SK-N-SH treated with all-trans-retinoic acid at 6 μM for 48 hours (cell line): ENCODE measurements at regions not wholly inside any gene's neighbourhood (a gene's known extent, or its start where the extent isn't known, plus 50 kb on each side); places are given as distances from the start of the nearest gene placed in this dataset.

ENCODE experiments used
- ARNTL ChIP-seq: fragments of 450-650 bp; formaldehyde crosslinking; IDR thresholded peaks from 2 replicates; pipeline ENCODE4 v1.5.0; 2020; ENCODE audit warnings: low read depth, mild to moderate bottlenecking, moderate library complexity, borderline replicate concordance
- CREB5 ChIP-seq: fragments of 250-450 bp; sonication (Bioruptor Pico); IDR thresholded peaks from 2 replicates; pipeline ENCODE4 v1.5.1; 2020; ENCODE audit warnings: low read depth, mild to moderate bottlenecking, moderate library complexity
- CSRNP3 ChIP-seq: fragments of 250-450 bp; sonication (Bioruptor Pico); IDR thresholded peaks from 2 replicates; pipeline ENCODE4 v1.5.1; 2021; ENCODE audit warnings: mild to moderate bottlenecking, moderate library complexity
- RARB ChIP-seq: fragments of 250-450 bp; sonication (Bioruptor Pico); IDR thresholded peaks from 2 replicates; pipeline ENCODE4 v1.8.0; 2021; ENCODE audit warnings: mild to moderate bottlenecking, moderate library complexity
- ZFP3 ChIP-seq: fragments of 250-450 bp; sonication (Bioruptor Pico); IDR thresholded peaks from 2 replicates; pipeline ENCODE4 v1.5.0; 2020; ENCODE audit warnings: mild to moderate bottlenecking, moderate library complexity
- ZFP30 ChIP-seq: fragments of 450-650 bp; formaldehyde crosslinking; IDR thresholded peaks from 2 replicates; pipeline ENCODE4 v1.5.0; 2022; ENCODE audit warnings: mild to moderate bottlenecking, moderate library complexity

- TF ChIP-seq CREB5 (CRISPR knock-in tag) (no peak), ARNTL (CRISPR knock-in tag) (no peak), ZFP3 (CRISPR knock-in tag) (no peak), ZFP30 (CRISPR knock-in tag) (no peak), CSRNP3 (CRISPR knock-in tag) (no peak), RARB (CRISPR knock-in tag) (no peak)
Observed at GRCh38 chr2:18787726-18788125, 198.4 kb upstream of the NT5C1B start.
